Aorta (tissue), 5 donors: ENCODE measurements at regions not wholly inside any gene's neighbourhood (a gene's known extent, or its start where the extent isn't known, plus 50 kb on each side); places are given as distances from the start of the nearest gene placed in this dataset.

Source experiments
- ATAC-seq: fragments of 200-7000 bp; cut with Tn5 transposase; one replicate; pipeline ENCODE4 v1.9.1; 2022; ENCODE audit warnings: moderate library complexity; ENCODE audit not compliant: low FRiP score
- DNase-seq, 2 donors: peaks; one replicate each; pipeline ENCODE4 v3.0.0-alpha.2; 2020
- H3K27ac ChIP-seq, 2 donors: one replicate each; pipeline ENCODE4 v1.5.1; 2013; ENCODE audit warnings: low read length in 2 of 2, mild to moderate bottlenecking in 2 of 2, moderate library complexity in 2 of 2, control low read depth in 1 of 2, inconsistent platforms in 1 of 2, low read depth in 1 of 2
- H3K27me3 ChIP-seq, 2 donors: one replicate each; pipeline ENCODE4 v1.6.1; 2013; ENCODE audit warnings: control low read depth in 1 of 2, low read length in 1 of 2, mild to moderate bottlenecking in 1 of 2, moderate library complexity in 1 of 2; ENCODE audit not compliant: insufficient read depth in 2 of 2, control insufficient read depth in 1 of 2
- H3K36me3 ChIP-seq, 2 donors: one replicate each; pipeline ENCODE4 v1.6.1; 2013; ENCODE audit warnings: control low read depth in 1 of 2, low read length in 1 of 2, mild to moderate bottlenecking in 1 of 2; ENCODE audit not compliant: insufficient read depth in 2 of 2, control insufficient read depth in 1 of 2
- H3K4me1 ChIP-seq, 2 donors: one replicate each; pipeline ENCODE4 v1.6.1; 2013; ENCODE audit warnings: low read length in 2 of 2, control low read depth in 1 of 2, mild to moderate bottlenecking in 1 of 2, moderate library complexity in 1 of 2; ENCODE audit not compliant: insufficient read depth in 2 of 2, control insufficient read depth in 1 of 2
- H3K4me3 ChIP-seq, 2 donors: one replicate each; pipeline ENCODE4 v1.5.1; 2013; ENCODE audit warnings: low read length in 2 of 2, control low read depth in 1 of 2, mild to moderate bottlenecking in 1 of 2
- H3K9me3 ChIP-seq: one replicate; pipeline ENCODE4 v1.6.1; 2013; ENCODE audit warnings: mild to moderate bottlenecking, low read length; ENCODE audit not compliant: control insufficient read depth
- WGBS, 2 donors: extraction: QIAGEN DNeasy Blood & Tissue Kit; methylation state at CpG; one replicate each; pipeline ENCODE4 v1.1.7; 2013; 5-methylcytosine and 5-hydroxymethylcytosine counted together
- intact Hi-C, 2 donors: fragments of 100-400 bp; cut with DNase I; formaldehyde crosslinking; loops; one replicate each; pipeline versions ENCODE4 v1.14.2 to v1.15.0; 2022
- donor health status: healthy with polysubstance abuse.
- donor health status: Bipolar disorder and iron deficiency.
- donor health status: DM: no; HTN: no; CAD: no.
- donor health status: DM: no; HTN: no; CAD: no.
- donor health status: DM: yes; HTN: yes; CAD: no.

DNA sequence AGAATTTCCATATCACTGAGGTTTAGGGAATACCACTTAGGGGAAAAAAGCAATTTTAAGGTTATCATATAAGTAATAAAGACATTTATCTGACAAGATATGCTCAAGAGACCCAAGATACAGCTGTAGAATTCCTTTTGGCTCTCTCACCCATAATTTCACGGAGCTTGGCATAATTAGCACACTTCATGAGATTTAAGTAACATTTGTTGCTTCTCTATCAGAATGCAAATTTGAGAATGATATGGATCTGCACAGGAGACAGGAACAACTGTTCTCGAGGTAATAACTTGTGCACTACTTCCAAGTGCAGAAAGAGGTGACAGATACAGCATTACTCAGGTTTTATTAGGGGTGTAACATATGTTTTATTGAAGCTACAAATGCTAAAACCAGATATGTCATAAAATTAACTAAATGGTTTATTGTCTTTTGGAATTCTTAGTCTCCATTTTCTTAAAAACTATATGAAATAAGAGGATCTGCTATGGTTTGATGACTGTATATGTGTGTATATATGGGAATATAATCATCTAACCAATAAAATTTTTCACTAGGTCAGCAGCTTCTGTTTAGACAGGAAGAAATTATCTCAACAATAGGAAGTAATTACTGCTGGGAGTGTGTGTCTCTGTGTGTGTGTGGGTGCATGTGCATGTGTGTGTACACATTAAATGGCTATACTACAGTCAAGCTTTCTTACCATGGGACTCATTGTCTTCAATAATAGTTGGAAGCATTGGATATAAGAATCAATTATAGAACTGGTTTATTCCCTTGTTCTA lies 401.3 kb downstream of the PCDH17 start:
- Histone ChIP-seq H3K27me3 (no peaks in the 10 kb centered on the region), H3K9me3 (no peaks in the 10 kb centered on the region), H3K4me1 (no peaks in the 10 kb centered on the region), H3K36me3 (no peaks in the 10 kb centered on the region), H3K27ac (no peak overlapping the region), H3K4me3 (no peak overlapping the region)
- ATAC-seq (no peak), DNase-seq (no peak)
- intact Hi-C loops: no loop called here
- 66 to 69% methylated on average over 2 of the region's 2 CpGs for WGBS, 2 donors

GRCh38 chr13:58043971-58044370 lies 412.4 kb downstream of the PCDH17 start:
- DNase-seq: no peak
- WGBS, 2 donors: 65 to 70% methylated on average over 2 of the region's 2 CpGs
- Histone ChIP-seq H3K36me3 (no peaks in the 10 kb centered on the region), H3K27ac (no peak overlapping the region), H3K9me3 (no peaks in the 10 kb centered on the region), H3K27me3 (no peaks in the 10 kb centered on the region), H3K4me1 (no peaks in the 10 kb centered on the region), H3K4me3 (no peak overlapping the region)
- no peak for ATAC-seq
- intact Hi-C loops: no loop called here

DNA sequence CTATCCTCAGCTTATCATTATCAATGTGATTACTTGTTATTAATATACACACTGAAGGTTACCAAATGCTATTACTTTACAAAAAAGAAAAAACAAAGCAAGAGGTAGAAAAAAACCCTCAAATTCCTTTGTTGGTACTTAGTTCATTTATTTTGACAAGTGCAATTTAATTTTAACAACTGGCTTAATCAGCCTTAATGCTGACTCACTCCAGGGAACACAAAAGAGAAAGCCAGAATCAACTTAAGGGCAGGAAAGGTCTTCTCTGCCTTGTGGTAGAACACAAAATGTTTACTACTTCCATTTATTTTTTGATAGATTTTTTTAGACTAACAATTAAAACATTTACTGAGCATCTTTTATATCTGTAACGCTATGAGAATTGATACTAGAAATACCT lies 417.1 kb downstream of the PCDH17 start:
- ATAC-seq: no peak
- H3K36me3 ChIP-seq: no peaks in the 10 kb centered on the region
- no peaks in the 10 kb centered on the region for H3K4me1 ChIP-seq
- H3K4me3 ChIP-seq: no peak overlapping the region
- intact Hi-C loops: no loop called here
- H3K27me3 ChIP-seq: no peaks in the 10 kb centered on the region
- H3K27ac ChIP-seq: no peak overlapping the region
- 78 to 86% methylated on average over 1 of the region's 1 CpG for WGBS, 2 donors
- H3K9me3 ChIP-seq: no peaks in the 10 kb centered on the region
- no peak for DNase-seq

GRCh38 chr13:58051396-58051795 lies 419.9 kb downstream of the PCDH17 start:
- no peaks in the 10 kb centered on the region for H3K9me3 ChIP-seq
- DNase-seq (no peak), ATAC-seq (no peak)
- H3K36me3 ChIP-seq: no peaks in the 10 kb centered on the region
- WGBS, 2 donors: 62 to 76% methylated on average over 4 of the region's 4 CpGs
- H3K27ac ChIP-seq: no peak overlapping the region
- no peaks in the 10 kb centered on the region for H3K4me1 ChIP-seq
- H3K4me3 ChIP-seq: no peak overlapping the region
- intact Hi-C loops: no loop called here
- H3K27me3 ChIP-seq: no peaks in the 10 kb centered on the region

DNA sequence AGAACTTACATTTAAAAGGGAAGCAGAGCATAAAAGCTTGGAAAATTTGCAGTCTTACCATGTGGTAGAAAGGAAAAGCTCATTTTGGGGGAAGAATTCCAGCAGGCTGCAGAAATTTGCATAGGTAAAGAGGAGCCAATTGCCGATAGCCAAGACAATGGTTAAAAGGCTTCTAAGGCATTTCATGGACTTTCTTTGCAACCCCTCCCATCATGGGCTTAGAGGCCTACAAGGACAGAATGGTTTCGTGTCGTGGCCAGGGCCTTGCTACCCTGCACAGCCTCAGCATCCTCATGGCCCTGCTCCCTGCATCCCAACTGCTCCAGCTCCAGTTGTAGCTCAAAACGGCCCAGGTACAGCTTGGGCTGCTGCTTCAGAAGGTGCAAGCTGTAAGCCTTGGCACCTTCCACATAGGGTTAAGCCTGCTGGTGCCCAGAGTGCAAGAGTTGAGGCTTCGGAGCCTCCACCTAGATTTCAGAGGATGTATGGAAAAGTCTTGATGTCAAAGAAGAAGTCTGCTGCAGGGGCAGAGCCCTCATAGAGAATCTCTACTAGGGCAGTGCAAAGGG lies 420.3 kb downstream of the PCDH17 start:
- H3K27ac ChIP-seq: no peak overlapping the region
- intact Hi-C loops: no loop called here
- no peak overlapping the region for H3K4me3 ChIP-seq
- no peak for DNase-seq
- no peaks in the 10 kb centered on the region for H3K4me1 ChIP-seq
- no peaks in the 10 kb centered on the region for H3K27me3 ChIP-seq
- WGBS, 2 donors: 70 to 74% methylated on average over 5 of the region's 5 CpGs
- H3K9me3 ChIP-seq: no peaks in the 10 kb centered on the region
- no peaks in the 10 kb centered on the region for H3K36me3 ChIP-seq
- ATAC-seq: peak; percentile 41

- intact Hi-C loops: no loop called here
- Histone ChIP-seq H3K4me3 (no peak overlapping the region), H3K4me1 (no peaks in the 10 kb centered on the region), H3K27ac (no peak overlapping the region), H3K9me3 (no peaks in the 10 kb centered on the region), H3K36me3 (no peaks in the 10 kb centered on the region), H3K27me3 (no peaks in the 10 kb centered on the region)
- ATAC-seq (no peak), DNase-seq (no peak)
- WGBS, 2 donors: 83 to 84% methylated on average over 4 of the region's 4 CpGs
These were observed 424.9 kb downstream of the PCDH17 start for GRCh38 chr13:58056426-58056825.

DNA sequence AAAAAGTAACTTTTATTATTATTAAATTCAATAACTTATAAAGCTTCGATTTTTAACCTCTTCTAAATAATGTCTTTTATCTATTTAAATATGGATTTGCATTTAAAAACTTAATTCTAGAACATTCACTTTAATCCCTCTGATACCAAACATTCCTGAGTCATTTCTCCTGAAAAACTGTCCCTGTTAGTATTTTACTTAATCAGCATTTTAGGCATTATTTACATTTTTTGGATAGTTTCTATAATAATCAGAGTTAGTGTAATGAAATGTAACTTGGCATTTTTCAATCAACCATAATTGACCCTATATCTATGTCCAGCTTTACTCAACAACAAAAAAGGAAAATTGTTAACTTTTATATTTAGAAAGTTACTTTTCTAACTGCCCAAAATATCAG lies 428.1 kb downstream of the PCDH17 start:
- no peaks in the 10 kb centered on the region for H3K9me3 ChIP-seq
- intact Hi-C loops: no loop called here

DNA sequence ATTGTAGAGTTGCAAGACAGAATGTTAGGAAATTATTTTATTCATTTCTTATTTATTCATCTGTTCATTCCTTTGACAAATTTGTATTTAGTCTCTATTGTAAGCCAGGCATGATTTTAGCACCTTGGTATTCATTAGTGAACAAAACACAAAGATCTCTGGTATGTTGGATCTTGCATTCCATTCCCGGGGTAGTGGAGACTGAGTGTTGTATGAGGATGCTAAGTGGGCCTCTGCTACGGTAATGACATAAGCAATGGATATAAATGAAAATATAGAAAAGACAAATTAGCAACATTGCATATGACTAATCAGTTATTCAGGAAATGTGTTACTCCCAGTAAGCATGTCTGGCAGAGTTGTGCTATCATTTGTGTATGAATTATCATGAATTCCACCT lies 449.3 kb downstream of the PCDH17 start:
- 21 to 33% methylated on average over 2 of the region's 2 CpGs for WGBS, 2 donors
- Histone ChIP-seq H3K4me1 (no peaks in the 10 kb centered on the region), H3K36me3 (no peaks in the 10 kb centered on the region), H3K9me3 (no peaks in the 10 kb centered on the region), H3K27ac (no peak overlapping the region), H3K4me3 (no peak overlapping the region), H3K27me3 (no peaks in the 10 kb centered on the region)
- no peak for ATAC-seq
- intact Hi-C loops: no loop called here
- no peak for DNase-seq

More for the DNA sequence above, 428.1 kb downstream of the PCDH17 start:
- H3K4me1 ChIP-seq: no peaks in the 10 kb centered on the region
- no peak overlapping the region for H3K27ac ChIP-seq
- no peaks in the 10 kb centered on the region for H3K27me3 ChIP-seq
- ATAC-seq (no peak), DNase-seq (no peak)
- no peaks in the 10 kb centered on the region for H3K36me3 ChIP-seq
- 60 to 64% methylated on average over 1 of the region's 1 CpG for WGBS, 2 donors
- H3K4me3 ChIP-seq: no peak overlapping the region

DNA sequence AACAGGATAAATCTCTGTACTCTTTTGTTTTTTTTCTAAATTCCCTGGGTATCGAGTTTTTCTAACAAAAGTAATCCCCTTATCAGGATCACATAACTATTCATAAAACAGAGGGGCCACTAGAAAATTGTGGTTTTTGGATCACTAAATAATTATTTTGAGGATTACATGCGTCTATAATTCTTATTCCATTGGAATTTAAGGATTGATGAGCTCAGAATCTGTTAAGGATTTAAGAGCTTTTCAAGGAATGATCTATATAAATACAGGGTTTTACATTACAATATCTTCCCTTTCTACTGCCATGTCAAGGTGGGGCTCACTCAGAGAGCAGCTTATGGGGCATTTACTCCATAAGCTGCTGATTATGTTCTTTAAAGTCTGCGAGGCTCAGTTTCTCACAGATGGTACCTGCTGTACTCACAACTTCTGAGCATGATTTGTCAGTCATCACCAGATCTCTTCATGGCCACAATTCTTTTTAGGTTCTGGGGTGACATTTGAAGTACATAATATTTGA lies 449.8 kb downstream of the PCDH17 start:
- H3K4me3 ChIP-seq: no peak overlapping the region
- WGBS, 2 donors: 55 to 61% methylated on average over 3 of the region's 3 CpGs
- ATAC-seq (no peak), DNase-seq (no peak)
- no peaks in the 10 kb centered on the region for H3K9me3 ChIP-seq
- H3K27ac ChIP-seq: no peak overlapping the region
- H3K4me1 ChIP-seq: no peaks in the 10 kb centered on the region
- no peaks in the 10 kb centered on the region for H3K27me3 ChIP-seq
- no peaks in the 10 kb centered on the region for H3K36me3 ChIP-seq
- intact Hi-C loops: no loop called here
